Stimulated activated naive CD8-positive, alpha-beta T cell treated with anti-CD3 and anti-CD28 coated beads, Interleukin-15, Interleukin-2, amounts not matched to agents 100 U/mL and 50 U/mL, for 24 hours (primary cell): ENCODE measurements at regions not wholly inside any gene's neighbourhood (a gene's known extent, or its start where the extent isn't known, plus 50 kb on each side); places are given as distances from the start of the nearest gene placed in this dataset.
"Not testable (repeated sequence)": the region's sequence is repeated elsewhere in the genome, so short reads cannot be mapped to it uniquely, and the experiment has no call there.

Experiments
- ATAC-seq: fragments of 150-1000 bp; cut with Tn5 transposase; one replicate; pipeline ENCODE4 v1.10.0; 2021
- DNase-seq: peaks from one replicate; pipeline ENCODE4 v3.0.0; 2021

GRCh38 chr9:93879662-93880407 lies 75.3 kb downstream of the BARX1 start:
- not testable (repeated sequence) for ATAC-seq, DNase-seq

GRCh38 chr9:93875330-93875729 lies 79.8 kb downstream of the BARX1 start:
- DNase-seq (no peak), ATAC-seq (no peak)

- ATAC-seq (no peak), DNase-seq (no peak)
Observed at GRCh38 chr9:93874242-93874641, 80.9 kb downstream of the BARX1 start.

- DNase-seq (no peak), ATAC-seq (no peak)
Observed at GRCh38 chr9:93871286-93871685, 83.9 kb downstream of the BARX1 start.

GRCh38 chr9:93869863-93870262 lies 85.3 kb downstream of the BARX1 start:
- no peak for DNase-seq
- ATAC-seq, result no peak

- DNase-seq, result no peak
- no peak for ATAC-seq
Observed at GRCh38 chr9:93869088-93869487, 86.1 kb downstream of the BARX1 start.

- ATAC-seq (no peak), DNase-seq (no peak)
Observed at GRCh38 chr9:93865716-93866115, 89.4 kb downstream of the BARX1 start.

- DNase-seq (no peak), ATAC-seq (no peak)
Observed at GRCh38 chr9:93865245-93865644, 89.9 kb downstream of the BARX1 start.

GRCh38 chr9:93864840-93865239 lies 90.3 kb downstream of the BARX1 start:
- no peak for ATAC-seq
- DNase-seq, result no peak

- DNase-seq (no peak), ATAC-seq (no peak)
Observed at GRCh38 chr9:93864032-93864431, 91.1 kb downstream of the BARX1 start.

GRCh38 chr9:93862877-93863545 lies 92.1 kb downstream of the BARX1 start:
- ATAC-seq, result no peak
- DNase-seq, result no peak

GRCh38 chr9:93861736-93862358 lies 93.3 kb downstream of the BARX1 start:
- ATAC-seq, result no peak
- no peak for DNase-seq

GRCh38 chr9:93860694-93861658 lies 94.2 kb downstream of the BARX1 start:
- DNase-seq, result no peak

GRCh38 chr9:93859431-93860215 lies 95.5 kb downstream of the BARX1 start:
- no peak for DNase-seq
- ATAC-seq, result no peak

More at GRCh38 chr9:93860694-93861658, 94.2 kb downstream of the BARX1 start:
- ATAC-seq, result peak; percentile 34

GRCh38 chr9:93857528-93857927 lies 97.6 kb downstream of the BARX1 start:
- no peak for DNase-seq

GRCh38 chr9:93852728-93853127 lies 102.4 kb downstream of the BARX1 start:
- DNase-seq (no peak), ATAC-seq (no peak)

More at GRCh38 chr9:93857528-93857927, 97.6 kb downstream of the BARX1 start:
- no peak for ATAC-seq

GRCh38 chr9:93846349-93846748 lies 108.8 kb downstream of the BARX1 start:
- no peak for ATAC-seq
- no peak for DNase-seq

- no peak for ATAC-seq
- no peak for DNase-seq
Observed at GRCh38 chr9:93843396-93843795, 111.8 kb downstream of the BARX1 start.

- DNase-seq, result no peak
- no peak for ATAC-seq
Observed at GRCh38 chr9:93830606-93831005, 124.5 kb downstream of the BARX1 start.

GRCh38 chr9:93830012-93830596 lies 125.1 kb downstream of the BARX1 start:
- DNase-seq, result no peak

More at GRCh38 chr9:93830012-93830596, 125.1 kb downstream of the BARX1 start:
- ATAC-seq, result no peak
